IMR-90 (cell line): ENCODE measurements at regions not wholly inside any gene's neighbourhood (a gene's known extent, or its start where the extent isn't known, plus 50 kb on each side); places are given as distances from the start of the nearest gene placed in this dataset.
A peak's percentile ranks its signal among the peaks of the same experiment; 100 is the strongest.

ENCODE experiments used
- ATAC-seq: fragments of 200-7000 bp; cut with Tn5 transposase; 2 replicates; pipeline ENCODE4 v1.9.1; 2020; ENCODE audit warnings: low read depth, mild to moderate bottlenecking, moderate library complexity
- BruUV-seq: library from RNA; stranded (reverse); fragments of 400-500 nt; replicated peaks from 2 replicates; lab custom pipeline; 2021; lab: Mats Ljungman, UMichigan
- CTCF ChIA-PET: fragments of 300-600 bp; formaldehyde crosslinking; extraction: SDS; loops from one replicate; lab custom pipeline; 2021; ENCODE audit warnings: antibody characterized with exemption; lab: Yijun Ruan, JAX
- POLR2A ChIA-PET: fragments of 300-600 bp; sonication (Branson Sonifier 250); formaldehyde crosslinking; loops from one replicate; lab custom pipeline; 2022; ENCODE audit warnings: antibody characterized with exemption; ENCODE audit not compliant: unreplicated experiment; lab: Charles Lee
- DNase-seq: peaks from one replicate; pipeline ENCODE4 v3.0.0; 2013
- H2AFZ ChIP-seq: replicated peaks from 2 replicates; pipeline ENCODE3; 2013; ENCODE audit warnings: low read length, mild to moderate bottlenecking; ENCODE audit not compliant: poor library complexity
- H2AK5ac ChIP-seq: 2 replicates; pipeline ENCODE4 v1.6.1; 2013; ENCODE audit warnings: low read depth, low read length, inconsistent platforms
- H2AK9ac ChIP-seq: replicated peaks from 2 replicates; pipeline ENCODE3; 2013; ENCODE audit warnings: mild to moderate bottlenecking, low read depth, low read length, moderate library complexity; ENCODE audit not compliant: poor library complexity
- H2BK120ac ChIP-seq: 2 replicates; pipeline ENCODE4 v1.6.1; 2013; ENCODE audit warnings: low read depth, low read length, inconsistent platforms
- H2BK15ac ChIP-seq: 3 replicates; pipeline ENCODE4 v1.6.1; 2013; ENCODE audit warnings: low read depth, low read length, inconsistent platforms
- H2BK20ac ChIP-seq: 2 replicates; pipeline ENCODE4 v1.6.1; 2013; ENCODE audit warnings: low read depth, mild to moderate bottlenecking, inconsistent platforms, low read length, moderate library complexity
- H2BK5ac ChIP-seq: 2 replicates; pipeline ENCODE4 v1.6.1; 2013; ENCODE audit warnings: mild to moderate bottlenecking, low read depth, low read length, inconsistent platforms; ENCODE audit not compliant: poor library complexity, severe bottlenecking
- H3K14ac ChIP-seq: replicated peaks from 2 replicates; pipeline ENCODE4 v1.6.1; 2013; ENCODE audit warnings: low read depth, low read length, inconsistent platforms
- H3K18ac ChIP-seq: 2 replicates; pipeline ENCODE4 v1.6.1; 2013; ENCODE audit warnings: low read depth, low read length, control low read depth
- H3K23ac ChIP-seq: 2 replicates; pipeline ENCODE4 v1.6.1; 2013; ENCODE audit warnings: low read depth, low read length, inconsistent platforms
- H3K27ac ChIP-seq: 2 replicates; pipeline ENCODE4 v1.5.1; 2013; ENCODE audit warnings: mild to moderate bottlenecking, control low read depth, low read length; ENCODE audit not compliant: insufficient read depth
- H3K27me3 ChIP-seq: 2 replicates; pipeline ENCODE4 v1.6.1; 2013; ENCODE audit warnings: low read length; ENCODE audit not compliant: control insufficient read depth, insufficient read depth
- H3K36me3 ChIP-seq: 2 replicates; pipeline ENCODE4 v1.6.1; 2013; ENCODE audit warnings: low read length, mixed read lengths; ENCODE audit not compliant: control insufficient read depth, insufficient read depth
- H3K4ac ChIP-seq: 2 replicates; pipeline ENCODE4 v1.6.1; 2013; ENCODE audit warnings: low read depth, low read length, inconsistent platforms
- H3K4me1 ChIP-seq: 2 replicates; pipeline ENCODE4 v1.6.1; 2013; ENCODE audit warnings: low read length, mixed read lengths; ENCODE audit not compliant: control insufficient read depth, insufficient read depth
- H3K4me2 ChIP-seq: 2 replicates; pipeline ENCODE4 v1.6.1; 2013; ENCODE audit warnings: low read depth, mild to moderate bottlenecking, control low read depth, low read length, moderate library complexity
- H3K4me3 ChIP-seq: 2 replicates; pipeline ENCODE4 v1.5.1; 2013; ENCODE audit warnings: low read depth, mild to moderate bottlenecking, control low read depth, low read length, moderate library complexity; ENCODE audit not compliant: insufficient read depth
- H3K56ac ChIP-seq: 2 replicates; pipeline ENCODE4 v1.6.1; 2013; ENCODE audit warnings: low read length, inconsistent platforms; ENCODE audit not compliant: insufficient read depth; ENCODE audit errors: extremely low read depth
- H3K79me1 ChIP-seq, 2 experiments: 2 replicates each; pipeline ENCODE4 v1.6.1; 2013; ENCODE audit warnings: low read length in 2 of 2, inconsistent platforms in 1 of 2, low read depth in 1 of 2
- H3K9ac ChIP-seq: 2 replicates; pipeline ENCODE4 v1.6.1; 2013; ENCODE audit warnings: low read depth, low read length, control low read depth
- H3K9me1 ChIP-seq: 2 replicates; pipeline ENCODE4 v1.6.1; 2013; ENCODE audit warnings: low read length, inconsistent platforms; ENCODE audit not compliant: insufficient read depth
- H3K9me3 ChIP-seq: 2 replicates; pipeline ENCODE4 v1.6.1; 2013; ENCODE audit warnings: low read length; ENCODE audit not compliant: control insufficient read depth, insufficient read depth
- H4K20me1 ChIP-seq: 2 replicates; pipeline ENCODE4 v1.6.1; 2013; ENCODE audit warnings: low read length, inconsistent platforms; ENCODE audit not compliant: insufficient read depth
- H4K5ac ChIP-seq: 2 replicates; pipeline ENCODE4 v1.6.1; 2013; ENCODE audit warnings: mild to moderate bottlenecking, low read depth, low read length, control low read depth
- H4K8ac ChIP-seq, 2 experiments: 2 replicates each; pipeline ENCODE4 v1.6.1; 2013; ENCODE audit warnings: low read depth in 2 of 2, low read length in 2 of 2, control low read depth in 1 of 2, inconsistent platforms in 1 of 2
- H4K91ac ChIP-seq: 2 replicates; pipeline ENCODE4 v1.6.1; 2013; ENCODE audit warnings: low read depth, low read length, inconsistent platforms; ENCODE audit not compliant: insufficient read depth
- BHLHE40 ChIP-seq: fragments of 150-350 bp; IDR thresholded peaks from 2 replicates; pipeline ENCODE4 v1.6.1; 2016; ENCODE audit warnings: mild to moderate bottlenecking, low read depth, low read length
- CEBPB ChIP-seq: IDR thresholded peaks from 2 replicates; pipeline ENCODE4 v1.6.1; 2012; ENCODE audit warnings: low read depth, low read length, improper control_type of control experiment
- CHD1 ChIP-seq: IDR thresholded peaks from 2 replicates; pipeline ENCODE4 v1.6.1; 2012; ENCODE audit warnings: low read depth, low read length, improper control_type of control experiment
- ELK1 ChIP-seq: fragments of 150-350 bp; IDR thresholded peaks from 2 replicates; pipeline ENCODE4 v1.6.1; 2016; ENCODE audit warnings: low read depth, mild to moderate bottlenecking, low read length, moderate library complexity, borderline replicate concordance
- FOS ChIP-seq: fragments of 150-350 bp; IDR thresholded peaks from 2 replicates; pipeline ENCODE4 v1.6.1; 2016; ENCODE audit warnings: low read depth, low read length
- MAFK ChIP-seq: IDR thresholded peaks from 2 replicates; pipeline ENCODE4 v1.6.1; 2012; ENCODE audit warnings: low read depth, low read length, improper control_type of control experiment
- MAZ ChIP-seq: IDR thresholded peaks from 2 replicates; pipeline ENCODE4 v1.6.1; 2012; ENCODE audit warnings: low read depth, mild to moderate bottlenecking, low read length, improper control_type of control experiment, moderate library complexity, borderline replicate concordance
- MXI1 ChIP-seq: IDR thresholded peaks from 2 replicates; pipeline ENCODE4 v1.6.1; 2012; ENCODE audit warnings: low read depth, mild to moderate bottlenecking, low read length, moderate library complexity, borderline replicate concordance
- NFE2L2 ChIP-seq: fragments of 150-350 bp; IDR thresholded peaks from 2 replicates; pipeline ENCODE4 v1.6.1; 2016; ENCODE audit warnings: low read depth, mild to moderate bottlenecking, low read length
- POLR2A ChIP-seq: IDR thresholded peaks from 2 replicates; pipeline ENCODE4 v1.6.1; 2012; ENCODE audit warnings: mild to moderate bottlenecking, low read depth, low read length
- RAD21 ChIP-seq: IDR thresholded peaks from 2 replicates; pipeline ENCODE4 v1.6.1; 2012; ENCODE audit warnings: low read length, improper control_type of control experiment
- RCOR1 ChIP-seq: IDR thresholded peaks from 2 replicates; pipeline ENCODE4 v1.6.1; 2012; ENCODE audit warnings: mild to moderate bottlenecking, low read length, improper control_type of control experiment; ENCODE audit not compliant: insufficient replicate concordance
- RFX5 ChIP-seq: IDR thresholded peaks from 2 replicates; pipeline ENCODE4 v1.8.0; 2012; ENCODE audit warnings: low read depth, mild to moderate bottlenecking, low read length, moderate library complexity
- SMC3 ChIP-seq: fragments of 150-350 bp; IDR thresholded peaks from 2 replicates; pipeline ENCODE4 v1.6.1; 2016; ENCODE audit warnings: low read depth, mild to moderate bottlenecking, antibody characterized with exemption, low read length, moderate library complexity
- USF2 ChIP-seq: fragments of 150-350 bp; IDR thresholded peaks from 2 replicates; pipeline ENCODE4 v1.6.1; 2017; ENCODE audit warnings: mild to moderate bottlenecking, antibody characterized with exemption, low read length, low read depth
- dilution Hi-C: fragments of 300-500 bp; cut with HindIII; formaldehyde crosslinking; loops from one replicate; pipeline ENCODE4 v1.14.3; 2018; ENCODE audit warnings: low sequenced_read_pairs; ENCODE audit not compliant: unreplicated experiment
- in situ Hi-C: fragments of 300-500 bp; cut with MboI; formaldehyde crosslinking; loops from 3 replicates; pipeline ENCODE4 v1.14.3; 2019; ENCODE audit warnings: low sequenced_read_pairs, inconsistent platforms, mixed read lengths
- intact Hi-C: fragments of 100-400 bp; cut with micrococcal nuclease; formaldehyde crosslinking; loops from 2 replicates; pipeline ENCODE4 v1.10.0; 2022
- TF ChIP-seq, protein P1 (sequence below): conservative IDR thresholded peaks from 2 replicates; pipeline ENCODE4 v1.5.1; 2012; ENCODE audit warnings: mild to moderate bottlenecking, low read depth, low read length, improper control_type of control experiment

GRCh38 chr7:81525841-81526240, 244.0 kb downstream of the HGF start:
- H2AK5ac ChIP-seq: no peak overlapping the region; the same call in 1 of the 2 replicates
- ATAC-seq (no peak), DNase-seq (no peak)
- intact Hi-C loops (no loop called here), dilution Hi-C loops (no loop called here), in situ Hi-C loops (no loop called here)
- H3K56ac ChIP-seq: no peak overlapping the region
- peak overlapping the region; percentile 95; the same call in 1 of the 2 replicates for H4K5ac ChIP-seq
- H2AFZ ChIP-seq: peak overlapping the region; percentile 78
- H4K91ac ChIP-seq: peak overlapping the region; percentile 52
- H4K20me1 ChIP-seq: no peaks in the 10 kb centered on the region
- no peak overlapping the region for H3K4me2 ChIP-seq
- H2BK5ac ChIP-seq: peak overlapping the region; percentile 38
- POLR2A ChIA-PET: interaction anchor here (0.6 kb wide), 1 partner anchor 129 kb away, joined by 3 read pairs; no protein-coding TSS in a partner anchor
- H3K18ac ChIP-seq: peak overlapping the region; percentile 95; the same call in 1 of the 2 replicates
- no peaks in the 10 kb centered on the region for H3K36me3 ChIP-seq
- H3K4ac ChIP-seq: no peak overlapping the region
- BruUV-seq: no TSS peak
- CTCF ChIA-PET: no interaction called here
- no peak overlapping the region for H3K9ac ChIP-seq
- H3K9me1 ChIP-seq: no peaks in the 10 kb centered on the region; the same call in 1 of the 2 replicates
- peak overlapping the region; percentile 63; the same call in 1 of the 2 replicates for H3K14ac ChIP-seq
- no peak overlapping the region for H3K23ac ChIP-seq
- H4K8ac ChIP-seq: peak overlapping the region in 1 of 2 experiments; percentile 74; a peak in 1 of 4 replicates
- no peaks in the 10 kb centered on the region for H3K27me3 ChIP-seq
- no peak overlapping the region for H3K4me3 ChIP-seq
- no peak overlapping the region for H2AK9ac ChIP-seq
- H2BK15ac ChIP-seq: peak overlapping the region; percentile 90; the same call in 1 of the 3 replicates
- H3K27ac ChIP-seq: no peak overlapping the region
- peaks cover 2% of the 10 kb centered on the region; the same call in 1 of the 2 replicates for H3K4me1 ChIP-seq
- no peaks in the 10 kb centered on the region for H3K79me1 ChIP-seq
- TF ChIP-seq RAD21 (no peak), ELK1 (no peak), RCOR1 (no peak), MAFK (no peak), CEBPB (no peak), POLR2A (no peak), SMC3 (no peak), RFX5 (no peak), MAZ (no peak), USF2 (no peak), FOS (no peak), BHLHE40 (no peak), CHD1 (no peak), MXI1 (no peak), NFE2L2 (no peak)
- TF ChIP-seq, protein P1, sequence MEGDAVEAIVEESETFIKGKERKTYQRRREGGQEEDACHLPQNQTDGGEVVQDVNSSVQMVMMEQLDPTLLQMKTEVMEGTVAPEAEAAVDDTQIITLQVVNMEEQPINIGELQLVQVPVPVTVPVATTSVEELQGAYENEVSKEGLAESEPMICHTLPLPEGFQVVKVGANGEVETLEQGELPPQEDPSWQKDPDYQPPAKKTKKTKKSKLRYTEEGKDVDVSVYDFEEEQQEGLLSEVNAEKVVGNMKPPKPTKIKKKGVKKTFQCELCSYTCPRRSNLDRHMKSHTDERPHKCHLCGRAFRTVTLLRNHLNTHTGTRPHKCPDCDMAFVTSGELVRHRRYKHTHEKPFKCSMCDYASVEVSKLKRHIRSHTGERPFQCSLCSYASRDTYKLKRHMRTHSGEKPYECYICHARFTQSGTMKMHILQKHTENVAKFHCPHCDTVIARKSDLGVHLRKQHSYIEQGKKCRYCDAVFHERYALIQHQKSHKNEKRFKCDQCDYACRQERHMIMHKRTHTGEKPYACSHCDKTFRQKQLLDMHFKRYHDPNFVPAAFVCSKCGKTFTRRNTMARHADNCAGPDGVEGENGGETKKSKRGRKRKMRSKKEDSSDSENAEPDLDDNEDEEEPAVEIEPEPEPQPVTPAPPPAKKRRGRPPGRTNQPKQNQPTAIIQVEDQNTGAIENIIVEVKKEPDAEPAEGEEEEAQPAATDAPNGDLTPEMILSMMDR: no peak
- peak overlapping the region; percentile 87 for H2BK20ac ChIP-seq
- no peaks in the 10 kb centered on the region for H3K9me3 ChIP-seq
- peak overlapping the region; percentile 32 for H2BK120ac ChIP-seq
